OCI-LY1 (cell line): ENCODE measurements at regions not wholly inside any gene's neighbourhood (a gene's known extent, or its start where the extent isn't known, plus 50 kb on each side); places are given as distances from the start of the nearest gene placed in this dataset.

Source experiments
- EZH2 ChIP-seq: fragments of 200-600 bp; sonication (generic), shearing (Covaris generic); IDR thresholded peaks from 2 replicates; pipeline ENCODE4 v1.8.0; 2017; ENCODE audit warnings: borderline replicate concordance, mixed run types, mild to moderate bottlenecking, antibody characterized with exemption, low read length, moderate library complexity, mixed read lengths
- TF ChIP-seq, protein P1 (sequence below): fragments of 200-600 bp; sonication (generic), shearing (Covaris generic); IDR thresholded peaks from 2 replicates; pipeline ENCODE4 v1.5.1; 2017; ENCODE audit warnings: mild to moderate bottlenecking, antibody characterized with exemption, low read length, moderate library complexity, mixed read lengths

DNA sequence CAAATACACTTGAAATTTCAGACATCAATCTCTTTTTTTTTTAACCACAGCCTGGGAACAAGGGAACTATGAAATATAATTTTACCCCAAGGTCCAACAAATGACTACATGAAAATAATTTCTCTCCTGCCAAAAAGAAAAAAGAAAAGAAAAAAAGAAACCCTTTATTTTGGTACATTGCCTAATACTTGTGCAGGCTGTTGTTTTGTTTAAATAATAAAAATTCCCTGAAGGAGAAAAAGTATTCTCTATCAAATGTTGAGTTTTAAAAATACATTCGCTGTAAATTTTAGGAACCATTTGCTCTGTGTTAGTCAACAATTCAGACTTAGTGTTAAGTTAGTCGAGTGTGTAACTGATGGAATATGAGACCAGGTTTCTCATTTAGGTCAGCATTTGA lies 155.4 kb downstream of the PRDM6 start:
- TF ChIP-seq, protein P1, sequence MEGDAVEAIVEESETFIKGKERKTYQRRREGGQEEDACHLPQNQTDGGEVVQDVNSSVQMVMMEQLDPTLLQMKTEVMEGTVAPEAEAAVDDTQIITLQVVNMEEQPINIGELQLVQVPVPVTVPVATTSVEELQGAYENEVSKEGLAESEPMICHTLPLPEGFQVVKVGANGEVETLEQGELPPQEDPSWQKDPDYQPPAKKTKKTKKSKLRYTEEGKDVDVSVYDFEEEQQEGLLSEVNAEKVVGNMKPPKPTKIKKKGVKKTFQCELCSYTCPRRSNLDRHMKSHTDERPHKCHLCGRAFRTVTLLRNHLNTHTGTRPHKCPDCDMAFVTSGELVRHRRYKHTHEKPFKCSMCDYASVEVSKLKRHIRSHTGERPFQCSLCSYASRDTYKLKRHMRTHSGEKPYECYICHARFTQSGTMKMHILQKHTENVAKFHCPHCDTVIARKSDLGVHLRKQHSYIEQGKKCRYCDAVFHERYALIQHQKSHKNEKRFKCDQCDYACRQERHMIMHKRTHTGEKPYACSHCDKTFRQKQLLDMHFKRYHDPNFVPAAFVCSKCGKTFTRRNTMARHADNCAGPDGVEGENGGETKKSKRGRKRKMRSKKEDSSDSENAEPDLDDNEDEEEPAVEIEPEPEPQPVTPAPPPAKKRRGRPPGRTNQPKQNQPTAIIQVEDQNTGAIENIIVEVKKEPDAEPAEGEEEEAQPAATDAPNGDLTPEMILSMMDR, result no peak
- no peak for TF ChIP-seq EZH2
